Hepatocyte (in vitro differentiated cells): ENCODE measurements at regions not wholly inside any gene's neighbourhood (a gene's known extent, or its start where the extent isn't known, plus 50 kb on each side); places are given as distances from the start of the nearest gene placed in this dataset.

Source experiments
- EZH2 ChIP-seq: fragments of 200-600 bp; sonication (generic); IDR thresholded peaks from 2 replicates; pipeline ENCODE4 v1.6.1; 2016; ENCODE audit warnings: antibody characterized with exemption, mild to moderate bottlenecking, borderline replicate concordance
- EZH2phosphoT487 ChIP-seq: fragments of 200-600 bp; sonication (generic); IDR thresholded peaks from one replicate; pipeline ENCODE4 v1.6.1; 2018; ENCODE audit warnings: antibody characterized with exemption, mild to moderate bottlenecking, low read depth, moderate library complexity; ENCODE audit not compliant: unreplicated experiment, severe bottlenecking
- TF ChIP-seq, protein P1 (sequence below): fragments of 200-600 bp; sonication (generic); IDR thresholded peaks from 2 replicates; pipeline ENCODE4 v1.5.1; 2016; ENCODE audit warnings: antibody characterized with exemption, mild to moderate bottlenecking; ENCODE audit not compliant: poor library complexity

DNA sequence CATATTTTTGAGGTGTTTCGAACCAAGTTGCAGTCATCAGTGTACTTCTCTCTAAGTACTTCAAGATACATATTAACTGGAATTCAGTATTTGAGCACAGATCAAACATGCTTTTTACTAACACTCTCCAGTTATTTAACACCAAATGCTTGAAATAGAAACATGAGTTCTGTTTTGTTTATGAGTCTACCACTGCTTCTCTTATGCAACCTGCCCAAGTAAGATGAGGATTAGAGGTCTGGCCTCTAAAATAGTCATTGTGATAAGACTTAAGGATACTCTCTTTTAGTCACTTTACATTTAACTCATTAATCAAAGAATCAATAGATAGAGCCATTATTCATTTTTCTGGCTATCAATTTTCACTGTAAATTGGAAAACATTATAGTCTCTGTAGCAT lies 156.2 kb upstream of the THRB start:
- TF ChIP-seq, protein P1, sequence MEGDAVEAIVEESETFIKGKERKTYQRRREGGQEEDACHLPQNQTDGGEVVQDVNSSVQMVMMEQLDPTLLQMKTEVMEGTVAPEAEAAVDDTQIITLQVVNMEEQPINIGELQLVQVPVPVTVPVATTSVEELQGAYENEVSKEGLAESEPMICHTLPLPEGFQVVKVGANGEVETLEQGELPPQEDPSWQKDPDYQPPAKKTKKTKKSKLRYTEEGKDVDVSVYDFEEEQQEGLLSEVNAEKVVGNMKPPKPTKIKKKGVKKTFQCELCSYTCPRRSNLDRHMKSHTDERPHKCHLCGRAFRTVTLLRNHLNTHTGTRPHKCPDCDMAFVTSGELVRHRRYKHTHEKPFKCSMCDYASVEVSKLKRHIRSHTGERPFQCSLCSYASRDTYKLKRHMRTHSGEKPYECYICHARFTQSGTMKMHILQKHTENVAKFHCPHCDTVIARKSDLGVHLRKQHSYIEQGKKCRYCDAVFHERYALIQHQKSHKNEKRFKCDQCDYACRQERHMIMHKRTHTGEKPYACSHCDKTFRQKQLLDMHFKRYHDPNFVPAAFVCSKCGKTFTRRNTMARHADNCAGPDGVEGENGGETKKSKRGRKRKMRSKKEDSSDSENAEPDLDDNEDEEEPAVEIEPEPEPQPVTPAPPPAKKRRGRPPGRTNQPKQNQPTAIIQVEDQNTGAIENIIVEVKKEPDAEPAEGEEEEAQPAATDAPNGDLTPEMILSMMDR = no peak
- TF ChIP-seq EZH2phosphoT487 (no peak), EZH2 (no peak)
